Effector memory CD4-positive, alpha-beta T cell (primary cell): ENCODE measurements at regions not wholly inside any gene's neighbourhood (a gene's known extent, or its start where the extent isn't known, plus 50 kb on each side); places are given as distances from the start of the nearest gene placed in this dataset.
"Not testable (repeated sequence)": the region's sequence is repeated elsewhere in the genome, so short reads cannot be mapped to it uniquely, and the experiment has no call there.

Source experiments
- DNase-seq, 3 donors: peaks; one replicate each; pipeline ENCODE4 v3.0.0-alpha.2; 2020
- H3K27ac ChIP-seq: 2 replicates; pipeline ENCODE4 v1.7.0; 2013; ENCODE audit warnings: mild to moderate bottlenecking, low read length, moderate library complexity; ENCODE audit not compliant: insufficient read depth, poor library complexity, severe bottlenecking
- H3K27me3 ChIP-seq: replicated peaks from 2 replicates; pipeline ENCODE4 v1.7.0; 2013; ENCODE audit warnings: mild to moderate bottlenecking, low read length; ENCODE audit not compliant: insufficient read depth, control insufficient read depth, poor library complexity, severe bottlenecking
- H3K36me3 ChIP-seq: 2 replicates; pipeline ENCODE4 v1.7.0; 2013; ENCODE audit warnings: mild to moderate bottlenecking, low read length, moderate library complexity; ENCODE audit not compliant: control insufficient read depth, insufficient read depth
- H3K4me1 ChIP-seq: 2 replicates; pipeline ENCODE4 v1.7.0; 2013; ENCODE audit warnings: low read length, mild to moderate bottlenecking; ENCODE audit not compliant: control insufficient read depth, insufficient read depth, poor library complexity, severe bottlenecking
- H3K4me3 ChIP-seq: 2 replicates; pipeline ENCODE4 v1.7.0; 2013; ENCODE audit warnings: low read length, low read depth, mild to moderate bottlenecking; ENCODE audit not compliant: insufficient read depth, poor library complexity, severe bottlenecking
- H3K9me3 ChIP-seq: 2 replicates; pipeline ENCODE4 v1.7.0; 2013; ENCODE audit warnings: mild to moderate bottlenecking, low read length, moderate library complexity; ENCODE audit not compliant: control insufficient read depth

GRCh38 chr1:198841477-198841876 lies 202.6 kb downstream of the PTPRC start:
- no peak for DNase-seq
- H3K36me3 ChIP-seq, result no peaks in the 10 kb centered on the region
- H3K27me3 ChIP-seq, result no peaks in the 10 kb centered on the region
- H3K27ac ChIP-seq, result no peak overlapping the region
- no peaks in the 10 kb centered on the region for H3K9me3 ChIP-seq
- H3K4me3 ChIP-seq, result no peak overlapping the region
- H3K4me1 ChIP-seq, result no peaks in the 10 kb centered on the region

GRCh38 chr1:198842686-198843085 lies 203.8 kb downstream of the PTPRC start:
- no peak for DNase-seq
- H3K4me1 ChIP-seq, result no peaks in the 10 kb centered on the region
- no peak overlapping the region for H3K27ac ChIP-seq
- no peaks in the 10 kb centered on the region for H3K9me3 ChIP-seq
- no peaks in the 10 kb centered on the region for H3K36me3 ChIP-seq
- H3K27me3 ChIP-seq, result no peaks in the 10 kb centered on the region
- H3K4me3 ChIP-seq, result no peak overlapping the region

DNA sequence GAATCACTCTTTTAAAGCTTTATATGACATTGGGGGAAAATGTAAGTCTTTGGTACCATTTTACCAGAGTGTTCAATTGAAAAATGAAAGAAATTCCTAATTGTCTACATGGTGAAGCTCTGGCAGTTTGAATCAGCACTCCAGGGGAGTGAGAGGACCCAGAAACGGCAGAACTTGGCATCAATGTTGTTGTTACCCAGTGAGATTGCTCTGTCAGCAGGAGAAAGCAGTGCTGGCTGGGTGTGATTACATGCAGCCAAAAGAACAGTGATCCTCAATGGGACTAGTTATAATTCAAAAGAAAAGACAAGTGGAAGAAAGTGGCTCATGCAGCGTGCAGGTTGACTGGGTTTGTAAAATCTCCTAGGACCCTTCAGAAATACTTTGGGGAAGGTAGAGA lies 206.4 kb downstream of the PTPRC start:
- H3K36me3 ChIP-seq, result no peaks in the 10 kb centered on the region
- no peaks in the 10 kb centered on the region for H3K27me3 ChIP-seq
- no peak for DNase-seq
- no peak overlapping the region for H3K27ac ChIP-seq
- no peaks in the 10 kb centered on the region for H3K4me1 ChIP-seq
- no peaks in the 10 kb centered on the region for H3K9me3 ChIP-seq
- no peak overlapping the region for H3K4me3 ChIP-seq

GRCh38 chr1:198845851-198846250 lies 207.0 kb downstream of the PTPRC start:
- Histone ChIP-seq H3K27me3 (no peaks in the 10 kb centered on the region), H3K9me3 (no peaks in the 10 kb centered on the region), H3K4me1 (no peaks in the 10 kb centered on the region), H3K36me3 (no peaks in the 10 kb centered on the region), H3K27ac (no peak overlapping the region), H3K4me3 (no peak overlapping the region)
- DNase-seq, result no peak

DNA sequence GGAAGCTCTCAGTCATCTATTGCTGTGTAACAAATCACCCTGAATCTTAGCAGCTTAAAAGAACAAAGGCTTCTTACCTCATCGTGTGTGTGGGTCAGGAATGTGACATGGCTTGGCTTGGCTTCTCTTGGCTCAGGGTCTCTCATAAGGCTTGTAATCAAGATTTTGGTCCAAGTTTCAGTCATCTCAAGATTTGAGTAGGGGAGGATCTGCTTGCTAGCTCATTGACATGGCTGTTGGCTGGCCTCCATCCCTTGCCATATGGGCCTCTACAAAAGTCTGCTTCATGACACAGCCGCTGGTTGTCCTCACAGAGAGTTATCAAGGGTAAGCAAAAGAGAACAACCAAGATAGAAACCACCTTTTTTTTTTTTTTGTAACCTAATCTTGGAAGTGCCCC lies 207.7 kb downstream of the PTPRC start:
- no peaks in the 10 kb centered on the region for H3K4me1 ChIP-seq
- H3K9me3 ChIP-seq, result no peaks in the 10 kb centered on the region
- H3K27me3 ChIP-seq, result no peaks in the 10 kb centered on the region
- DNase-seq, result no peak
- H3K4me3 ChIP-seq, result no peak overlapping the region
- no peak overlapping the region for H3K27ac ChIP-seq
- no peaks in the 10 kb centered on the region for H3K36me3 ChIP-seq

- Histone ChIP-seq H3K9me3 (no peaks in the 10 kb centered on the region), H3K4me1 (no peaks in the 10 kb centered on the region), H3K4me3 (no peak overlapping the region), H3K27ac (no peak overlapping the region), H3K36me3 (no peaks in the 10 kb centered on the region), H3K27me3 (no peaks in the 10 kb centered on the region)
- no peak for DNase-seq
Observed at GRCh38 chr1:198848206-198848605, 209.4 kb downstream of the PTPRC start.

GRCh38 chr1:198848649-198849048 lies 209.8 kb downstream of the PTPRC start:
- Histone ChIP-seq H3K4me3 (no peak overlapping the region), H3K4me1 (no peaks in the 10 kb centered on the region), H3K27ac (no peak overlapping the region), H3K9me3 (no peaks in the 10 kb centered on the region), H3K36me3 (no peaks in the 10 kb centered on the region), H3K27me3 (no peaks in the 10 kb centered on the region)
- no peak for DNase-seq

DNA sequence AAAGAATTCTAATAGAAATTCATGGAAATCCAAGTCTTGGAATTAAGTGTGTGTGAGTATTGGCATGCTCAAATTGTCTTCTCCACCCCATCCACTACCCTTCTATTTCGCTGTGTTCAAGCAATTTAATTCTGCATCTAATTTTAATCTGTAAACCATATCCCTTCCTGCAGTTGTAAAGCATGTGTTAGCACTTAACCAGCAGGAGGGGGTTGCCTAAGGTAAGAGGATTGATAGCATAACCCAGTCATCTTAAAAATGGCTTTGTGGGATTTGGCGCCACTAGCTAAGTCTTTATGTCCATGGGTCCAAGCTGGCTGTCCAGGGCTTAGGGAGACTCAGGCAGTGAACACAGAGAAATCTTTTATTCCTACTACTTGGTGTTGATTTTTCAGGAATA lies 210.3 kb downstream of the PTPRC start:
- no peak for DNase-seq
- H3K9me3 ChIP-seq, result no peaks in the 10 kb centered on the region
- H3K27me3 ChIP-seq, result no peaks in the 10 kb centered on the region
- no peak overlapping the region for H3K27ac ChIP-seq
- no peak overlapping the region for H3K4me3 ChIP-seq
- no peaks in the 10 kb centered on the region for H3K36me3 ChIP-seq
- H3K4me1 ChIP-seq, result no peaks in the 10 kb centered on the region

GRCh38 chr1:198850196-198850595 lies 211.4 kb downstream of the PTPRC start:
- Histone ChIP-seq H3K9me3 (no peaks in the 10 kb centered on the region), H3K27me3 (no peaks in the 10 kb centered on the region), H3K4me1 (no peaks in the 10 kb centered on the region), H3K27ac (no peak overlapping the region), H3K36me3 (no peaks in the 10 kb centered on the region), H3K4me3 (no peak overlapping the region)
- DNase-seq, result no peak

- DNase-seq, H3K4me1 ChIP-seq, H3K9me3 ChIP-seq, H3K27ac ChIP-seq, H3K27me3 ChIP-seq, H3K4me3 ChIP-seq, H3K36me3 ChIP-seq: not testable (repeated sequence)
Observed at GRCh38 chr1:198850966-198851365, 212.1 kb downstream of the PTPRC start.

GRCh38 chr1:198856601-198857000 lies 217.8 kb downstream of the PTPRC start:
- H3K4me1 ChIP-seq, result no peaks in the 10 kb centered on the region
- no peak overlapping the region for H3K4me3 ChIP-seq
- no peak for DNase-seq
- H3K27me3 ChIP-seq, result no peaks in the 10 kb centered on the region
- H3K9me3 ChIP-seq, result no peaks in the 10 kb centered on the region
- no peaks in the 10 kb centered on the region for H3K36me3 ChIP-seq
- H3K27ac ChIP-seq, result no peak overlapping the region
